Renal cortex interstitium (tissue), 11 donors: ENCODE measurements at regions not wholly inside any gene's neighbourhood (a gene's known extent, or its start where the extent isn't known, plus 50 kb on each side); places are given as distances from the start of the nearest gene placed in this dataset.

Experiments
- DNase-seq, 11 donors: peaks; one replicate each; pipeline ENCODE4 v3.0.0-alpha.2; 2013; ENCODE audit warnings: low read depth in 9 of 11, low spot score in 4 of 11; ENCODE audit errors: extremely low read depth in 1 of 11

GRCh38 chr3:84820126-84820525 is 138.7 kb upstream of the CADM2 start:
- no peak for DNase-seq

GRCh38 chr3:84820906-84821305 is 137.9 kb upstream of the CADM2 start:
- no peak for DNase-seq

GRCh38 chr3:84825817-84826216 is 133.0 kb upstream of the CADM2 start:
- no peak for DNase-seq

- DNase-seq, result no peak
These were observed 128.3 kb upstream of the CADM2 start for GRCh38 chr3:84830476-84830875.

GRCh38 chr3:84835366-84835765 is 123.4 kb upstream of the CADM2 start:
- DNase-seq, result no peak

- DNase-seq, result peak in 8 of 11 donors; percentile 0 to 15 (median 4)
These were observed 121.8 kb upstream of the CADM2 start for GRCh38 chr3:84836961-84837360.

GRCh38 chr3:84877092-84877491 is 81.7 kb upstream of the CADM2 start:
- no peak for DNase-seq

- no peak for DNase-seq
These were observed 77.5 kb upstream of the CADM2 start for GRCh38 chr3:84881288-84881687.

GRCh38 chr3:84885199-84885882 is 73.4 kb upstream of the CADM2 start:
- no peak for DNase-seq

GRCh38 chr3:84891851-84892250 is 66.9 kb upstream of the CADM2 start:
- DNase-seq, result no peak

- DNase-seq, result no peak
These were observed 65.6 kb upstream of the CADM2 start for GRCh38 chr3:84893211-84893610.

GRCh38 chr3:84904212-84904611 is 54.6 kb upstream of the CADM2 start:
- no peak for DNase-seq

- no peak for DNase-seq
These were observed 53.8 kb upstream of the CADM2 start for GRCh38 chr3:84904816-84905555.

- DNase-seq, result no peak
These were observed 53.3 kb upstream of the CADM2 start for GRCh38 chr3:84905556-84905920.

GRCh38 chr3:84906065-84906464 is 52.7 kb upstream of the CADM2 start:
- DNase-seq, result no peak
